ENCODE measurements at regions not wholly inside any gene's neighbourhood (a gene's known extent, or its start where the extent isn't known, plus 50 kb on each side); places are given as distances from the start of the nearest gene placed in this dataset.

DNA sequence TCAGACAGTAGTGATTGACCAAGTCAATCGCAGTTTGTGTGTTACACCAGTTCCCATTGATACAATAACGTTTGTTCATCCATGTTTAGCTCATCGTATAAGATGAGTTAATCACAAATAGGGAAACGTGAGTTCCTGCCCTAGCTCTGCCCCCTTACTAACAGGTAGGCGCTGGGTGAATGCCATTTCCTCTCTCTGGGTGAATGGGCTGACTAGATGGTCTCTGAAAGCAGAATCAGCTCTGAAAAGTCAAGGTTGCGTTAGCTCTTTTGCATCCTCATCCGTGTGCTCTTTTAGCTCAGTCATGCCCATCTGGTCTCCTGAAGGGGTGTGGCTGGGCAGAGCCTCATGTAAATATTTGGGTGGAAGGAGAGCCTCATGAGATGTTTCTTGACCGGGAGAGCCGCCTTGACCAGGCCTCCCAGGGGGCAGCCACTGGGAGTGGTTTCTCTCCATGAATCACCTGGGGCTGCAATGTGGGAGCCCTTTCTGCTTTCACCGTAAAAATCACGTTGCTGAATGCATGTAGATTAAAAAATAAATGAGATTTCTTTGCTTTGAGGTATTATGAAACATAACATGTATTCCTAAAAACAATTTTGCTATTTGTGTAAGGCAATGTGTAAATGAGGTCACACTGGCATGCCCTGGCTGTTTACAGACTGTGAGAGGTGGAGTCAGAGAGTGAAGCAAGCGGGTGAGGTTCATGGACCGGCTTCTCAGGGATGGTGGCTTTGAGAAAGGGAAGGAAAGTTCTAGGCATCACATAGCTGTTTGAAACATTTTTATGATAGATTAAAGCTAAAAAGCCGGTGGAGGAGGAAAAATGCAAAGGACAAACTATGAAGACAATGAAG is 108.4 kb upstream of the RASGRP1 start:
- no peak for DNase-seq (ENCODE audit: low spot score)

DNA sequence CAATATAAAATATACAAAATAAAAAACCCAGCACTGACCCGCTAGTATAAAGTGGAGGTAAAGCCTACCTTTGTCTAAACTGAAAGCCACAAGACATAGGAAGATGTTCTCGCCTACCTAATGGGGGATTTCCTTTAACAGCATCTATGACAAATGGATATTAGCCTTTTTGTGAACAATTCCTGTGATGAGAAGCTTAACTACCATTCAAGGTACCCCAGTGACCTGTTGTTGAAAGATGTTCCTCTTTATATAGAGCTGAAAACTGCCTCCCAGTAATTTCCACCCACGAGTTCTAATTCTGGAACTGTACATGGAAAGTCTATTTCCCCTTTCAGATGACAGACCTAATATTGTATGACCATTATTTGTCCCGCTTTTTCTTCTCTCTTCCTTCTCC is 109.8 kb upstream of the RASGRP1 start:
- DNase-seq (ENCODE audit: low spot score), result no peak

DNA sequence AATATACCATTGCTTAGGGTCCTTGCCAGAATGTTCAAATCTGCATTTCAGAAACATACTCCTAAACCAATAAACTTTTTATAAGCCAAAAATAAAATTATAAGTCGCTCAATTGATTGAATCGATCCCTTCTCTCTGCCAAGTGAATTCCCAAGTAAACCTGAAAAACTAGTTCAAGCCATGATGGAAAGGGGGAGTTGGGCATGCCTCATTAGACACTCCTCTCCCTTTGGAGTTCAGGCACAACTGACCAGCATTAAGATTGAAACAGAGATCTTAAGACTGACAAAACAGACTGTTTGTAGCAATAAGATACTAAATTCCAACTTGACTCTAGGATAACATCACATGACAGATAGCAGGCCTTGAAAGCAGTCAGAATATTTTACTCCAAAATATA is 113.7 kb upstream of the RASGRP1 start:
- no peak for DNase-seq (ENCODE audit: low spot score)

GRCh38 chr15:38680775-38681174 is 116.2 kb upstream of the RASGRP1 start:
- no peak for DNase-seq (ENCODE audit: low spot score)

GRCh38 chr15:38682363-38682762 is 117.7 kb upstream of the RASGRP1 start:
- no peak for DNase-seq (ENCODE audit: low spot score)

- DNase-seq (ENCODE audit: low spot score), result no peak
Measured at GRCh38 chr15:38682861-38683260, 118.2 kb upstream of the RASGRP1 start.

- DNase-seq (ENCODE audit: low spot score), result peak; percentile 55
Measured at GRCh38 chr15:38683382-38684242, 119.0 kb upstream of the RASGRP1 start.

DNA sequence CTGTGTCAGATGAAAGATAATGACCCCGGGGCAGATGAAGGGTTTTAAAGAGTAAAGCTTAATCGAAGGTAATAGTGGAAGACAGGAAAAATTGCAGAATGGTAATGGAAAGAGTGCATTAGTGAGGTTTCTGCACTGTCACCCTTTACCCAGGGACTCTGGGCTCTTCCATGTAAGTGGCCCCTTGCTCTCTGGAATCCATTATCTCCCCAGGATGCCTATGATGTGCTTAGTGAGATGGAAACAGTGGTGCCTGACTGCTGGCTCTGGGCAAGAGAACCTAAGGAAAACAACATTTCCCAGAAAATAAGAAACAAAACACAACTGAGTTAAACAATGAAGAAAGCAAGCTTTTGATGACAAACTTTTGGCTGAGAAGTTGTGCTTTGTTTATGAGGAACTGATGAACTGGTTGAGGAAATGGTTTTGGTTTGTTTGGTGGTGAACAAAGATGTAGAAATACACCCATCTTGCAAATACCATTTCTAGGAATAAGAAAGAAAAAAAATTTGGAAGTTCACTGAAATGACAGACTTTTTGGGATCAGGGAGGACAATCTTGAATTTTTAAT is 119.9 kb upstream of the RASGRP1 start:
- DNase-seq (ENCODE audit: low spot score), result no peak

- no peak for DNase-seq (ENCODE audit: low spot score)
Measured at GRCh38 chr15:38685686-38686339, 121.2 kb upstream of the RASGRP1 start.

GRCh38 chr15:38687340-38687739 is 122.7 kb upstream of the RASGRP1 start:
- DNase-seq (ENCODE audit: low spot score), result no peak

GRCh38 chr15:38687775-38688495 is 123.3 kb upstream of the RASGRP1 start:
- DNase-seq (ENCODE audit: low spot score), result no peak

DNA sequence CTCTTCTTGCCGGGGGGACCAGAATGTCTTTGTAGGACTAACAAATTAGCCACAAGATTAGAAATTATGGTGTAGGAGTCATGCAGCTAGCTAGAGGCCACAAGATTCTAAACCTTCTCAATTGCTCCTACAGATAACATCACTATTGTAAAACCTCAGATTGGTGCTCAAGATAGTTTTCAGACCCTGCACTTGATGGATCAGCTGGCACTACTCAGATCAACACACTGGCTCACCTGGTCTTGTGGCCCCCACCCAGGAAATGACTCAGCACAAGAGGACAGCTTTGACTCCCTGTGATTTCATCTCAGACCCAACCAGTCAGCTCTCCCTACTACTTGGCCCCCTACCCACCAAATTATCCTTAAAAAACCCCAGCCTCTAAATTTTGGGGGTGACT is 124.1 kb upstream of the RASGRP1 start:
- DNase-seq (ENCODE audit: low spot score), result no peak

- no peak for DNase-seq (ENCODE audit: low spot score)
Measured at GRCh38 chr15:38689522-38689921, 124.9 kb upstream of the RASGRP1 start.

DNA sequence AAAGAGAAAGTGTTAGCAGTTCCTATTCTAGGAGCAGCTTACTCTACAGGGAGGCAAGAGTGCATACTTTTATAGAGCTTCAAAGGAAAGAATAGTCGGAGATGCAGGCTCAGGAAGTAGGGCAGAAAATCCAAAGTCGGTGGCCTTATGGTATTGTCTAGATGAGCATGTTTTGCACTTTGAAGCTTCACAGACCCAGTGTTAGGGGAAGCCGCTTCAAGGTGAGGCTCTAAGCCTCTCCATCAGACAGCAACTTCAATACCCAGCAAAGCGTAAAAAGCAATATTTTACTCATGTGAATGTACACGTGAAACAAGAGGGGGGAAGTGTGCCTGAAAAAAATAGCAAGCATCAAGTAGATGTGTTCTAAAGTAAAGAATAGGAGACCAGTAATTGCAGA is 125.6 kb upstream of the RASGRP1 start:
- no peak for DNase-seq (ENCODE audit: low spot score)

- DNase-seq (ENCODE audit: low spot score), result peak; percentile 85
Measured at GRCh38 chr15:38690719-38691332, 126.2 kb upstream of the RASGRP1 start.

DNA sequence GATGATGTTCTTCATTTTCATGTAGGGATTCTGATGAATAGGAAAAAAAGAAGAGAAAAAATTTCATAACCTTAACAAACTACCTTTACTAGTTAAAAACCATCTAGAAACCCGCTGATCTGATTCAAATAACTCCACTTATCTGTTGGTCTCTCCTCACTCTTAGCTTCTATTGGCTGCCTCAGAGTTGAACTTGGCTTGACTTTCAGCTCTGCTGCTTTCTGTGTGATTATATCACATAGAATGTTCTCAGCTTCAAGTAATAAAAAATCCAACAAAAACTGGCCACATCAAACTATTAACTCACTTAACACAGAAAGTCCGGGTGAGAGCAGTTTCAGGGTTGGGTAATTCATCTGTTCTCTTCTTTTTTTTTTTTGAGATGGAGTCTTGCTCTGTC is 126.8 kb upstream of the RASGRP1 start:
- DNase-seq (ENCODE audit: low spot score), result no peak

DNA sequence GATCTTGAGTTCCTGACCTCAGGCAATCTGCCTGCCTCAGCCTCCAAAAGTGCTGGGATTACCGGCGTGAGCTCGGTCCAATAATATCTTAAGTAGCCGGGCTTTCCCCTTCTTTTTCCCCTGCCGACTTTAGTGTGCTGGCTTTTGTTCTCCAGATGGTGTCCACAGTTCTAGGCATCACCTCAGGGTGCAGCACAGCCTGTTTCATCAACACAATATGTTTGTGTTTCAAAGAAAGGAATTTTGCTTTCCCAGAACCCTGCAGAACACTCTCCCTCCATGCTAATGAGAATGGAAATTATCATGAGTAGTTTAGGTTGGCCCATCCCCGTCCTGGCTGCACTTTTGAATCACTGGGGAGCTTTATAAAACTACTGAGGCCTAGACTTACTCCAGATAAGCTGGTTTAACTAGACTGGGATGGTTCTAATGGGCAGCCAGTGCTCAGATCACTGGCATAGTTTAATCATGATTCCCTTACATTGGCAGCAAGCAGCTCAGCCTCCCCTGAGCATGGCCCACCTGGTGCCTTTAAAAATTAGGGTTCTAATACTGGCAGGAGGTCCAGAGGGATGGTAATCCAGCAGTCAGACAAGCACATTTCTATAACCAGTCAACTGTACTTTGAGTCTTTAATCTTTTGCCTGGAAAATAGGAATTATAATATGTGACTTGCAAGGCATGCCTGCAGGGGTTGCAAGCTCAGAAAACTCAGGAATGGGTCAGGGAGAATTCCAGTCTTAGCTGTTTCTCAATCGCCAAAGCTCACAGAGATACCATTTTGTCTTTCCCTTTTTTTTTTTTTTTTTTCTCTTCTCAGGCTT is 127.6 kb upstream of the RASGRP1 start:
- no peak for DNase-seq (ENCODE audit: low spot score)

- DNase-seq (ENCODE audit: low spot score), result no peak
Measured at GRCh38 chr15:38692789-38693062, 128.1 kb upstream of the RASGRP1 start.

GRCh38 chr15:38695249-38696108 is 130.9 kb upstream of the RASGRP1 start:
- DNase-seq (ENCODE audit: low spot score), result no peak
